H1 (cell line): ENCODE measurements at regions not wholly inside any gene's neighbourhood (a gene's known extent, or its start where the extent isn't known, plus 50 kb on each side); places are given as distances from the start of the nearest gene placed in this dataset.

Experiments used
- CTCF ChIA-PET: fragments of 300-600 bp; sonication (Branson Sonifier 250); formaldehyde crosslinking; loops from one replicate; lab custom pipeline; 2021; ENCODE audit not compliant: partially characterized antibody; lab: Charles Lee
- POLR2A ChIA-PET: fragments of 300-600 bp; sonication (Branson Sonifier 250); formaldehyde crosslinking; loops from one replicate; lab custom pipeline; 2021; ENCODE audit warnings: inconsistent platforms; ENCODE audit not compliant: partially characterized antibody; lab: Charles Lee
- DNase-seq, 2 experiments: peaks; one replicate each; pipeline versions ENCODE4 v3.0.0 to v3.0.0-alpha.2; 2010 to 2022; ENCODE audit warnings: low spot score in 2 of 2, low read depth in 1 of 2, mixed read lengths in 1 of 2
- FAIRE-seq: peaks from 2 replicates; lab custom pipeline; 2011; peaks lifted over from hg19 to GRCh38; lab: Jason Lieb, UNC
- H2AFZ ChIP-seq: 2 replicates; pipeline ENCODE4 v1.8.1; 2012; ENCODE audit warnings: low read length, inconsistent platforms
- H2AK5ac ChIP-seq: 2 replicates; pipeline ENCODE4 v1.6.1; 2013; ENCODE audit warnings: low read depth, low read length
- H2BK120ac ChIP-seq: replicated peaks from 2 replicates; pipeline ENCODE3; 2013; ENCODE audit warnings: low read depth, low read length, inconsistent platforms
- H2BK12ac ChIP-seq: 2 replicates; pipeline ENCODE4 v1.6.1; 2013; ENCODE audit warnings: low read depth, low read length
- H2BK15ac ChIP-seq: 2 replicates; pipeline ENCODE4 v1.6.1; 2013; ENCODE audit warnings: low read length
- H2BK20ac ChIP-seq: 2 replicates; pipeline ENCODE4 v1.6.1; 2013; ENCODE audit warnings: low read length
- H2BK5ac ChIP-seq: 2 replicates; pipeline ENCODE4 v1.6.1; 2013; ENCODE audit warnings: low read depth, low read length
- H3K14ac ChIP-seq: 2 replicates; pipeline ENCODE4 v1.6.1; 2013; ENCODE audit warnings: inconsistent platforms; ENCODE audit not compliant: insufficient read length
- H3K18ac ChIP-seq: 2 replicates; pipeline ENCODE4 v1.6.1; 2013; ENCODE audit warnings: low read length; ENCODE audit errors: extremely low read depth
- H3K23ac ChIP-seq: 2 replicates; pipeline ENCODE4 v1.6.1; 2013; ENCODE audit warnings: inconsistent platforms; ENCODE audit not compliant: insufficient read length
- H3K23me2 ChIP-seq: 2 replicates; pipeline ENCODE4 v1.6.1; 2013; ENCODE audit warnings: low read depth, low read length
- H3K27ac ChIP-seq: 2 replicates; pipeline ENCODE4 v1.6.1; 2011; ENCODE audit warnings: low read depth, low read length, inconsistent platforms
- H3K27me3 ChIP-seq, 4 experiments: replicated peaks in 1 of 4; 1 replicate in 1 of 4; 2 replicates in 3 of 4; pipeline versions ENCODE4 v1.6.1 to v1.8.1; 2011 to 2013; ENCODE audit warnings: low read length in 3 of 4, mild to moderate bottlenecking in 3 of 4, inconsistent platforms in 2 of 4, mixed read lengths in 2 of 4, moderate library complexity in 1 of 4; ENCODE audit not compliant: control insufficient read depth in 3 of 4, insufficient read depth in 3 of 4; ENCODE audit errors: extremely low read depth in 1 of 4
- H3K36me3 ChIP-seq, 4 experiments: 2 replicates each; pipeline versions ENCODE4 v1.6.1 to v1.8.1; 2011 to 2013; ENCODE audit warnings: mild to moderate bottlenecking in 4 of 4, low read length in 3 of 4, moderate library complexity in 2 of 4, control low read depth in 1 of 4, inconsistent platforms in 1 of 4; ENCODE audit not compliant: insufficient read depth in 4 of 4, control insufficient read depth in 2 of 4
- H3K4ac ChIP-seq: replicated peaks from 2 replicates; pipeline ENCODE3; 2013; ENCODE audit warnings: low read length, low read depth, mixed read lengths, inconsistent platforms; ENCODE audit not compliant: insufficient read length
- H3K4me1 ChIP-seq, 4 experiments: replicated peaks in 1 of 4; 1 replicate in 1 of 4; 2 replicates in 3 of 4; pipeline versions ENCODE4 v1.6.1 to v1.8.1; 2011 to 2013; ENCODE audit warnings: low read length in 3 of 4, inconsistent platforms in 2 of 4, mixed read lengths in 1 of 4; ENCODE audit not compliant: insufficient read depth in 4 of 4, control insufficient read depth in 3 of 4
- H3K4me2 ChIP-seq, 2 experiments: 2 replicates each; pipeline versions ENCODE4 v1.6.1 to v1.8.1; 2011 to 2013; ENCODE audit warnings: low read depth in 2 of 2, low read length in 2 of 2, control low read depth in 1 of 2, inconsistent platforms in 1 of 2, mild to moderate bottlenecking in 1 of 2; ENCODE audit not compliant: insufficient read depth in 1 of 2
- H3K4me3 ChIP-seq, 4 experiments: fragments of 200-600, 300-600 bp in 1 of 4; sonication (generic), shearing (Covaris generic), sonication (Bioruptor Twin) in 1 of 4; 2 replicates each; pipeline versions ENCODE4 v1.5.1 to v1.8.1; 2011 to 2016; ENCODE audit warnings: low read length in 4 of 4, low read depth in 3 of 4, control low read depth in 2 of 4, inconsistent platforms in 2 of 4, mild to moderate bottlenecking in 2 of 4, mixed read lengths in 1 of 4, moderate library complexity in 1 of 4; ENCODE audit not compliant: insufficient read depth in 2 of 4; ENCODE audit errors: extremely low read depth in 1 of 4
- H3K56ac ChIP-seq: replicated peaks from 2 replicates; pipeline ENCODE3; 2013; ENCODE audit warnings: low read depth, mild to moderate bottlenecking, mixed read lengths, low read length, inconsistent platforms; ENCODE audit not compliant: insufficient read length
- H3K79me1 ChIP-seq: 2 replicates; pipeline ENCODE4 v1.6.1; 2013; ENCODE audit warnings: low read depth, low read length, control low read depth
- H3K79me2 ChIP-seq, 2 experiments: 2 replicates each; pipeline versions ENCODE4 v1.6.1 to v1.8.1; 2012 to 2013; ENCODE audit warnings: low read length in 2 of 2, mild to moderate bottlenecking in 2 of 2, inconsistent platforms in 1 of 2; ENCODE audit not compliant: insufficient read depth in 2 of 2, control insufficient read depth in 1 of 2
- H3K9ac ChIP-seq, 4 experiments: replicated peaks in 1 of 4; 1 replicate in 1 of 4; 2 replicates in 3 of 4; pipeline versions ENCODE4 v1.6.1 to v1.8.1; 2011 to 2013; ENCODE audit warnings: low read depth in 3 of 4, low read length in 3 of 4, control low read depth in 2 of 4, mild to moderate bottlenecking in 2 of 4, moderate library complexity in 2 of 4, inconsistent platforms in 1 of 4; ENCODE audit errors: extremely low read depth in 1 of 4
- H3K9me3 ChIP-seq, 2 experiments: 2 replicates each; pipeline versions ENCODE4 v1.6.1 to v1.8.1; 2012 to 2013; ENCODE audit warnings: mild to moderate bottlenecking in 2 of 2, moderate library complexity in 2 of 2, control low read depth in 1 of 2, inconsistent platforms in 1 of 2, low read depth in 1 of 2, low read length in 1 of 2, mixed read lengths in 1 of 2; ENCODE audit not compliant: insufficient read depth in 2 of 2
- H4K20me1 ChIP-seq, 2 experiments: replicated peaks in 1 of 2; 2 replicates each; pipeline versions ENCODE3 to v1.8.1; 2011 to 2013; ENCODE audit warnings: inconsistent platforms in 2 of 2, low read length in 2 of 2, mild to moderate bottlenecking in 1 of 2; ENCODE audit not compliant: insufficient read depth in 2 of 2, control insufficient read depth in 1 of 2
- H4K5ac ChIP-seq: 2 replicates; pipeline ENCODE4 v1.6.1; 2013; ENCODE audit warnings: low read length, low read depth, mixed read lengths, inconsistent platforms; ENCODE audit not compliant: insufficient read length
- H4K8ac ChIP-seq: 2 replicates; pipeline ENCODE4 v1.8.0; 2013; ENCODE audit warnings: mild to moderate bottlenecking, moderate library complexity, low read length, inconsistent platforms; ENCODE audit not compliant: insufficient read depth; ENCODE audit errors: extremely low read depth
- H4K91ac ChIP-seq: replicated peaks from 2 replicates; pipeline ENCODE3; 2013; ENCODE audit warnings: low read length, mixed read lengths, inconsistent platforms; ENCODE audit not compliant: insufficient read length
- CTCF ChIP-seq, 3 experiments: IDR thresholded peaks; 1 replicate in 2 of 3; 2 replicates in 1 of 3; pipeline versions ENCODE4 v1.5.1 to v1.6.1; 2011; ENCODE audit warnings: low read length in 3 of 3, mild to moderate bottlenecking in 3 of 3, inconsistent platforms in 2 of 3, low read depth in 1 of 3, moderate library complexity in 1 of 3; ENCODE audit not compliant: insufficient read depth in 1 of 3; ENCODE audit errors: control extremely low read depth in 1 of 3
- KDM5A ChIP-seq: fragments of 200-600 bp; IDR thresholded peaks from 2 replicates; pipeline ENCODE4 v1.7.1; 2012; ENCODE audit warnings: mild to moderate bottlenecking, low read length, inconsistent platforms, mixed read lengths
- RAD21 ChIP-seq, 2 experiments: IDR thresholded peaks in 1 of 2; conservative IDR thresholded peaks in 1 of 2; 2 replicates each; pipeline ENCODE4 v1.6.1; 2011; ENCODE audit warnings: low read depth in 2 of 2, low read length in 2 of 2, improper control_type of control experiment in 1 of 2, inconsistent platforms in 1 of 2, mild to moderate bottlenecking in 1 of 2, moderate library complexity in 1 of 2
- WGBS, 2 experiments: shearing (Covaris generic) in 1 of 2; methylation state at CpG; one replicate each; pipeline versions ENCODE4 v1.1.6 to v1.1.7; 2013 to 2015; ENCODE audit warnings: low lambda C conversion rate in 2 of 2, mixed read lengths in 2 of 2, inconsistent platforms in 1 of 2, low coverage in 1 of 2, missing lambda C conversion rate in 1 of 2; ENCODE audit not compliant: insufficient replicate concordance in 2 of 2, insufficient coverage in 1 of 2, insufficient read length in 1 of 2; ENCODE audit errors: extremely low coverage in 1 of 2, missing lambda C conversion rate in 1 of 2; 5-methylcytosine and 5-hydroxymethylcytosine counted together

- Histone ChIP-seq H2AK5ac (no peak overlapping the region), H3K4me2 (no peak overlapping the region), H3K23ac (no peak overlapping the region), H4K91ac (no peak overlapping the region), H3K18ac (no peak overlapping the region), H3K79me1 (no peaks in the 10 kb centered on the region), H3K36me3 (no peaks in the 10 kb centered on the region), H3K56ac (no peak overlapping the region), H3K27ac (no peak overlapping the region), H2BK15ac (no peak overlapping the region), H2AFZ (no peak overlapping the region), H4K5ac (no peak overlapping the region), H3K4ac (no peak overlapping the region), H4K20me1 (no peaks in the 10 kb centered on the region), H2BK120ac (no peak overlapping the region), H2BK20ac (no peak overlapping the region), H3K4me1 (no peaks in the 10 kb centered on the region), H3K9ac (no peak overlapping the region), H3K23me2 (no peaks in the 10 kb centered on the region), H2BK5ac (no peak overlapping the region), H3K4me3 (no peak overlapping the region), H3K79me2 (no peaks in the 10 kb centered on the region), H3K14ac (no peak overlapping the region), H2BK12ac (no peak overlapping the region), H4K8ac (no peak overlapping the region), H3K27me3 (no peaks in the 10 kb centered on the region), H3K9me3 (peaks cover 0 to 5% of the 10 kb centered on the region in 2 experiments; a peak in 1 of 4 replicates)
- CTCF ChIA-PET: interaction anchor here (0.7 to 1.3 kb wide), 11 partner anchors 9 to 370 kb away, joined by 3 to 12 read pairs (median 3); no protein-coding TSS in a partner anchor
- 77% methylated on average over 1 of the region's 1 CpG; no CpG with 5 or more reads in 1 of the 2 experiments for WGBS, 2 experiments
- no peak for DNase-seq
- TF ChIP-seq CTCF (IDR thresholded peaks at IDR 0.05; ENCODE audit: control extremely low read depth in 1 of 3, insufficient read depth in 1 of 3, low read depth in 1 of 3, low read length in 3 of 3): no peak
- no peak for TF ChIP-seq RAD21 (IDR thresholded peaks at IDR 0.05 in 1 of 2, conservative IDR thresholded peaks at IDR 0.05 in 1 of 2; ENCODE audit: low read depth in 2 of 2, low read length in 2 of 2)
- no peak for TF ChIP-seq KDM5A
- POLR2A ChIA-PET: no interaction called here
- FAIRE-seq: no peak
These were observed 272.0 kb downstream of the DMRTA1 start for GRCh38 chr9:22718653-22719052.
